MCF 10A (cell line): ENCODE measurements at regions not wholly inside any gene's neighbourhood (a gene's known extent, or its start where the extent isn't known, plus 50 kb on each side); places are given as distances from the start of the nearest gene placed in this dataset.
"Not testable (repeated sequence)": the region's sequence is repeated elsewhere in the genome, so short reads cannot be mapped to it uniquely, and the experiment has no call there.

Experiments used
- BruUV-seq: library from RNA; stranded (reverse); fragments of 400-500 nt; replicated peaks from 2 replicates; lab custom pipeline; 2021; lab: Mats Ljungman, UMichigan
- CTCF ChIA-PET: fragments of 300-600 bp; sonication (Branson Sonifier 250); formaldehyde crosslinking; extraction: SDS; loops from one replicate; lab custom pipeline; 2021; ENCODE audit warnings: antibody characterized with exemption, inconsistent platforms; lab: Yijun Ruan, JAX
- POLR2A ChIA-PET: fragments of 300-600, 350-650 bp; sonication (Branson Sonifier 250); formaldehyde crosslinking; extraction: SDS; loops from one replicate; lab custom pipeline; 2020; ENCODE audit warnings: antibody characterized with exemption, inconsistent platforms; lab: Yijun Ruan, JAX
- DNase-seq: peaks from one replicate; pipeline ENCODE4 v3.0.0-alpha.2; 2018; ENCODE audit not compliant: unreplicated experiment
- H3K27ac Mint-ChIP-seq: one replicate; pipeline ENCODE4 v1.8.0; 2022; ENCODE audit warnings: mild to moderate bottlenecking, low read depth, mixed read lengths; ENCODE audit not compliant: unreplicated experiment
- H3K27me3 Mint-ChIP-seq: one replicate; pipeline ENCODE4 v1.8.0; 2022; ENCODE audit warnings: mixed read lengths; ENCODE audit not compliant: insufficient read depth, unreplicated experiment
- H3K36me3 Mint-ChIP-seq: one replicate; pipeline ENCODE4 v1.8.0; 2022; ENCODE audit warnings: mild to moderate bottlenecking, moderate library complexity, mixed read lengths; ENCODE audit not compliant: insufficient read depth, unreplicated experiment
- H3K4me1 Mint-ChIP-seq: one replicate; pipeline ENCODE4 v1.8.0; 2022; ENCODE audit warnings: mixed read lengths; ENCODE audit not compliant: insufficient read depth, unreplicated experiment
- H3K4me3 Mint-ChIP-seq: one replicate; pipeline ENCODE4 v1.8.0; 2022; ENCODE audit warnings: mild to moderate bottlenecking, moderate library complexity, mixed read lengths; ENCODE audit not compliant: unreplicated experiment
- H3K9me3 Mint-ChIP-seq: one replicate; pipeline ENCODE4 v1.8.0; 2022; ENCODE audit warnings: mixed read lengths; ENCODE audit not compliant: unreplicated experiment
- CTCF ChIP-seq: fragments of 200-600 bp; IDR thresholded peaks from one replicate; pipeline ENCODE4 v1.8.0; 2022; ENCODE audit warnings: antibody characterized with exemption, mild to moderate bottlenecking; ENCODE audit not compliant: unreplicated experiment
- intact Hi-C: fragments of 100-400 bp; cut with micrococcal nuclease; formaldehyde crosslinking; loops from 2 replicates; pipeline ENCODE4 v1.14.1; 2022

GRCh38 chr11:96576383-96576782 is 186.6 kb downstream of the JRKL start:
- intact Hi-C loops, result no loop called here

GRCh38 chr11:96578379-96578778 is 188.6 kb downstream of the JRKL start:
- Mint-ChIP-seq H3K36me3 (no peaks in the 10 kb centered on the region), H3K4me3 (no peak overlapping the region), H3K27ac (no peak overlapping the region), H3K27me3 (no peaks in the 10 kb centered on the region), H3K9me3 (no peaks in the 10 kb centered on the region), H3K4me1 (no peaks in the 10 kb centered on the region)
- ChIA-PET CTCF (no interaction called here), POLR2A (no interaction called here)
- DNase-seq, result no peak
- intact Hi-C loops, result no loop called here
- TF ChIP-seq CTCF, result no peak
- no TSS peak for BruUV-seq

More at GRCh38 chr11:96576383-96576782, 186.6 kb downstream of the JRKL start:
- Mint-ChIP-seq H3K4me3 (no peak overlapping the region), H3K27me3 (no peaks in the 10 kb centered on the region), H3K4me1 (no peaks in the 10 kb centered on the region), H3K9me3 (no peaks in the 10 kb centered on the region), H3K27ac (no peak overlapping the region), H3K36me3 (no peaks in the 10 kb centered on the region)
- ChIA-PET POLR2A (no interaction called here), CTCF (no interaction called here)
- no TSS peak for BruUV-seq
- DNase-seq, result no peak
- TF ChIP-seq CTCF, result no peak

- Mint-ChIP-seq H3K36me3 (no peaks in the 10 kb centered on the region), H3K27me3 (no peaks in the 10 kb centered on the region), H3K4me1 (no peaks in the 10 kb centered on the region), H3K9me3 (no peaks in the 10 kb centered on the region), H3K27ac (no peak overlapping the region), H3K4me3 (no peak overlapping the region)
- no TSS peak for BruUV-seq
- no peak for DNase-seq
- ChIA-PET POLR2A (no interaction called here), CTCF (no interaction called here)
- intact Hi-C loops, result no loop called here
- TF ChIP-seq CTCF, result no peak
Measured at GRCh38 chr11:96579656-96580055, 189.8 kb downstream of the JRKL start.

GRCh38 chr11:96580476-96581040 is 190.7 kb downstream of the JRKL start:
- H3K9me3 Mint-ChIP-seq, result no peaks in the 10 kb centered on the region
- no peak for TF ChIP-seq CTCF
- H3K4me1 Mint-ChIP-seq, result no peaks in the 10 kb centered on the region
- H3K36me3 Mint-ChIP-seq, result no peaks in the 10 kb centered on the region
- H3K4me3 Mint-ChIP-seq, result no peak overlapping the region
- POLR2A ChIA-PET, result no interaction called here
- H3K27ac Mint-ChIP-seq, result no peak overlapping the region
- H3K27me3 Mint-ChIP-seq, result no peaks in the 10 kb centered on the region
- CTCF ChIA-PET, result no interaction called here
- intact Hi-C loops, result no loop called here
- no TSS peak for BruUV-seq
- DNase-seq, result no peak

GRCh38 chr11:96585944-96586880 is 196.4 kb downstream of the JRKL start:
- H3K9me3 Mint-ChIP-seq, intact Hi-C loops, H3K27ac Mint-ChIP-seq, H3K4me3 Mint-ChIP-seq, CTCF ChIA-PET, POLR2A ChIA-PET, H3K4me1 Mint-ChIP-seq, BruUV-seq, H3K36me3 Mint-ChIP-seq, DNase-seq: not testable (repeated sequence)
- peaks cover 15% of the 10 kb centered on the region for H3K27me3 Mint-ChIP-seq

GRCh38 chr11:96588793-96589192 is 199.0 kb downstream of the JRKL start:
- CTCF ChIA-PET, intact Hi-C loops, POLR2A ChIA-PET, H3K27ac Mint-ChIP-seq, DNase-seq, H3K9me3 Mint-ChIP-seq, H3K4me3 Mint-ChIP-seq, H3K4me1 Mint-ChIP-seq, BruUV-seq, H3K36me3 Mint-ChIP-seq: not testable (repeated sequence)
- peaks cover 15% of the 10 kb centered on the region for H3K27me3 Mint-ChIP-seq
